HG02885 (cell line): ENCODE measurements at regions not wholly inside any gene's neighbourhood (a gene's known extent, or its start where the extent isn't known, plus 50 kb on each side); places are given as distances from the start of the nearest gene placed in this dataset.
"Not testable (repeated sequence)": the region's sequence is repeated elsewhere in the genome, so short reads cannot be mapped to it uniquely, and the experiment has no call there.

Source experiments
- ATAC-seq: cut with Tn5 transposase; IDR thresholded peaks from one replicate; pipeline ENCODE4 v1.9.1; 2021; ENCODE audit warnings: mild to moderate bottlenecking; ENCODE audit not compliant: unreplicated experiment, poor library complexity

- ATAC-seq = no peak
Measured at GRCh38 chr5:166916021-166916420, 1375.4 kb upstream of the WWC1 start.

GRCh38 chr5:166926138-166926537 lies 1365.3 kb upstream of the WWC1 start:
- ATAC-seq = no peak

- not testable (repeated sequence) for ATAC-seq
Measured at GRCh38 chr5:166926806-166927475, 1364.5 kb upstream of the WWC1 start.

GRCh38 chr5:166936351-166936750 lies 1355.1 kb upstream of the WWC1 start:
- no peak for ATAC-seq

GRCh38 chr5:166938071-166938470 lies 1353.4 kb upstream of the WWC1 start:
- no peak for ATAC-seq

- ATAC-seq = no peak
Measured at GRCh38 chr5:166942948-166943347, 1348.5 kb upstream of the WWC1 start.

GRCh38 chr5:166947045-166947444 lies 1344.4 kb upstream of the WWC1 start:
- no peak for ATAC-seq

- no peak for ATAC-seq
Measured at GRCh38 chr5:166948679-166949078, 1342.8 kb upstream of the WWC1 start.

GRCh38 chr5:166952048-166952447 lies 1339.4 kb upstream of the WWC1 start:
- no peak for ATAC-seq

GRCh38 chr5:166957782-166958181 lies 1333.7 kb upstream of the WWC1 start:
- no peak for ATAC-seq

- no peak for ATAC-seq
Measured at GRCh38 chr5:166959766-166960165, 1331.7 kb upstream of the WWC1 start.

- no peak for ATAC-seq
Measured at GRCh38 chr5:166961028-166961427, 1330.4 kb upstream of the WWC1 start.

GRCh38 chr5:166961913-166962312 lies 1329.5 kb upstream of the WWC1 start:
- ATAC-seq = no peak

GRCh38 chr5:166962461-166962860 lies 1329.0 kb upstream of the WWC1 start:
- ATAC-seq = no peak

- ATAC-seq = no peak
Measured at GRCh38 chr5:166963596-166963995, 1327.8 kb upstream of the WWC1 start.

GRCh38 chr5:166977911-166978422 lies 1313.5 kb upstream of the WWC1 start:
- ATAC-seq = no peak

GRCh38 chr5:166979307-166979895 lies 1312.0 kb upstream of the WWC1 start:
- ATAC-seq = no peak

GRCh38 chr5:166980666-166981065 lies 1310.8 kb upstream of the WWC1 start:
- no peak for ATAC-seq

- no peak for ATAC-seq
Measured at GRCh38 chr5:166982226-166982625, 1309.2 kb upstream of the WWC1 start.

- no peak for ATAC-seq
Measured at GRCh38 chr5:166991601-166992000, 1299.8 kb upstream of the WWC1 start.

GRCh38 chr5:166992108-166992507 lies 1299.3 kb upstream of the WWC1 start:
- ATAC-seq = no peak
